Naive B cell (primary cell): ENCODE measurements at regions not wholly inside any gene's neighbourhood (a gene's known extent, or its start where the extent isn't known, plus 50 kb on each side); places are given as distances from the start of the nearest gene placed in this dataset.

Source experiments
- ATAC-seq, 2 donors: fragments of 150-1000 bp; cut with Tn5 transposase; 2 replicates each; pipeline ENCODE4 v1.10.0; 2021; ENCODE audit warnings: low read depth in 2 of 2, mild to moderate bottlenecking in 2 of 2, moderate library complexity in 2 of 2
- DNase-seq: peaks from one replicate; pipeline ENCODE4 v3.0.0; 2022
- H3K27ac Mint-ChIP-seq, 6 donors: one replicate each; pipeline ENCODE4 v1.8.0; 2020 to 2022; ENCODE audit warnings: mild to moderate bottlenecking in 6 of 6, mixed read lengths in 6 of 6, moderate library complexity in 5 of 6, inconsistent platforms in 2 of 6
- H3K27me3 Mint-ChIP-seq, 3 donors: one replicate each; pipeline ENCODE4 v1.8.0; 2021 to 2022; ENCODE audit warnings: mixed read lengths in 3 of 3, mild to moderate bottlenecking in 1 of 3
- H3K36me3 Mint-ChIP-seq, 2 donors: one replicate each; pipeline ENCODE4 v1.8.0; 2020 to 2022; ENCODE audit warnings: mixed read lengths in 2 of 2, inconsistent platforms in 1 of 2, mild to moderate bottlenecking in 1 of 2
- H3K4me1 Mint-ChIP-seq, 3 donors: one replicate each; pipeline ENCODE4 v1.8.0; 2020 to 2022; ENCODE audit warnings: mixed read lengths in 3 of 3, inconsistent platforms in 1 of 3, mild to moderate bottlenecking in 1 of 3, moderate library complexity in 1 of 3
- H3K4me3 Mint-ChIP-seq, 8 donors: one replicate each; pipeline ENCODE4 v1.8.0; 2020 to 2022; ENCODE audit warnings: mild to moderate bottlenecking in 8 of 8, mixed read lengths in 8 of 8, moderate library complexity in 8 of 8, inconsistent platforms in 2 of 8
- H3K9me3 Mint-ChIP-seq, 7 donors: one replicate each; pipeline ENCODE4 v1.8.0; 2020 to 2022; ENCODE audit warnings: mixed read lengths in 7 of 7, mild to moderate bottlenecking in 5 of 7, inconsistent platforms in 2 of 7, moderate library complexity in 1 of 7

DNA sequence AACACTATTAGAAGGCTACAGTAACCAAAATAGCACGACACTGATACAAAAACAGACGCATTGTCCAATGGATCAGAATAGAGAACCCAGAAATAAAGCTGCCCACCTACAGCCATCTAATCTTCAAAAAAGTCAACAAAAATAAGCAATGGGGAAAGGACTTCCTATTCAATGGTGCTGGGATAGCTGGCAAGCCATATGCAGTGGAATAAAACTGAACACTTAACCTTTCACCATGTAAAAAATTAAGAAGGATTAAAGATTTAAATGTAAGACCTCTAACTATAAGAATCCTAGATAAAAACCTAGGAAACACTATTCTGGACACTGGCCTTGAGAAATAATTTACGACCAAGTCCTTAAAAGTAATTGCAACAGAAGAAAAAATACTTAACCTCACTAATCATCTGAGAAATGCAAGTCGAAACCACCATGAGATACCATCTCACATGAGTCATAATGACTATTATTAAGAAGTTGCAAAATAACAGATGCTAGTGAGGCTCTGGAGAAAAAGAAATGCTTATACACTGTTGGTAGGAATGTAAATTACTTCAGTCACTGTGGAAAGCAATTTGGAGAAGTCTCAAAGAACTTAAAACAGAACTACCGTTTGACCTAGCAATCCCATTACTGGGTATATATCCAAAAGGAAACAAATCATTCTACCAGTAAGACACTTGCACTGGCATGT lies 203.3 kb upstream of the CDH9 start:
- Mint-ChIP-seq H3K9me3 (peaks cover 0 to 12% (median 6%) of the 10 kb centered on the region in 7 donors), H3K27ac (no peak overlapping the region), H3K27me3 (no peaks in the 10 kb centered on the region), H3K4me3 (no peak overlapping the region), H3K4me1 (no peaks in the 10 kb centered on the region), H3K36me3 (no peaks in the 10 kb centered on the region)
- ATAC-seq (no peak), DNase-seq (no peak)

DNA sequence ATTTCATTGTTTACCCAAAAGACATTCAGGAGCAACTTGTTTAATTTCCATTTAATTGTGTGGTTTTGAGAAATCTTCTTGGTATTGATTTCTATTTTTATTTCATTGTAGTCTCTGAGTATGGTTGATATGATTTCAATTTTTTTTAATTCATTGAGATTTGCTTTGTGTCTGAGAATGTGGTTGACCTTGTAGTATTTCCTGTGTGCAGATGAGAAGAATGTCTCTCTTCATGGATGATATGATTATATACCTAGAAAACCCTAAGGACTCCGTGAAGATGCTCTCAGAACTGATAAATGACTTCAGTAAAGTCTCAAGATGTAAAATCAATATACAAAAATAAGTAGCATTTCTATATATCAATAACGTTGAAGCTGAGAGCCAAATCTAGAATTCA lies 202.4 kb upstream of the CDH9 start:
- Mint-ChIP-seq H3K27ac (no peak overlapping the region), H3K36me3 (no peaks in the 10 kb centered on the region), H3K27me3 (no peaks in the 10 kb centered on the region), H3K4me3 (no peak overlapping the region), H3K4me1 (no peaks in the 10 kb centered on the region), H3K9me3 (peaks cover 0 to 12% (median 6%) of the 10 kb centered on the region in 7 donors)
- DNase-seq (no peak), ATAC-seq (no peak)

DNA sequence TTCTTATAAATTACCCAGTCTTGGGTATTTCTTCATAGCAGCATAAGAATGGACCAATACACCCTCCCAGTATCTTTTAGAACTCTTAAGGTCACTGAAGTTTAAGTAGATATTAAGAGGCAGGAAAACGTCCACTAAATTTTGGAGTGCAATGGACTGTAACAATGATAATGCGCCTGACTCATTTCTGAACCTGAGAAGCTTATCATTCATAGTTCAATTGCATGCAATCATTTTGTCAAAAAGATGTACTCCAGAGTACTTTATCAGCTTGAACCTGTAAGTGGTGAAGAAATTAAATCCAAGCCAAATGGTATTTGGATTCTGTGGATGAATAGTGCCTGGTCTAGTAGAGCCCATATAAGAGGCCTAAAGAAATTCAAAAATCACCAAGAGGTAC lies 196.5 kb upstream of the CDH9 start:
- no peak overlapping the region for H3K27ac Mint-ChIP-seq
- ATAC-seq (no peak), DNase-seq (no peak)
- H3K27me3 Mint-ChIP-seq: no peaks in the 10 kb centered on the region
- H3K4me1 Mint-ChIP-seq: no peaks in the 10 kb centered on the region
- H3K36me3 Mint-ChIP-seq: no peaks in the 10 kb centered on the region
- H3K9me3 Mint-ChIP-seq: peaks cover 0 to 9% (median 3%) of the 10 kb centered on the region in 7 donors
- no peak overlapping the region for H3K4me3 Mint-ChIP-seq

DNA sequence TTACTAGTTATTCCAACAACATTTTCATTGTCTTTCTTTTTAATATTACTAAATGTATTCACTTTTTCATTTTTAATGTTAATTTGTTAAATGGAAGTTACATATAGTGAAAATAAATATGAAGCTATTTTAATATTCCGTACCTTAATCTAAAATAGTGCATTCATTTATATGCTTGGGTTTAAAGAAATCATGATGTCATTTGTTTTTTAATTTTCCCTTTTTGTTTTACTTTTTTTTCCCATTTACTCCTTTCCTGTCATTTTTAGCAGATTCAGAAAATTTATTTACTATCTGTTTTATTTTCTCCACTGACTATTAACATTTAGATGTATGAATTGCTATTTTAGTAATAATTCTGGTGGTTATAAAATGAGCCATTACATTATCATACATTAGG lies 183.0 kb upstream of the CDH9 start:
- ATAC-seq (no peak), DNase-seq (no peak)
- no peaks in the 10 kb centered on the region for H3K36me3 Mint-ChIP-seq
- no peak overlapping the region for H3K27ac Mint-ChIP-seq
- no peaks in the 10 kb centered on the region for H3K4me1 Mint-ChIP-seq
- H3K9me3 Mint-ChIP-seq: peaks cover 0 to 16% (median 7%) of the 10 kb centered on the region in 7 donors
- H3K27me3 Mint-ChIP-seq: no peaks in the 10 kb centered on the region
- H3K4me3 Mint-ChIP-seq: no peak overlapping the region

DNA sequence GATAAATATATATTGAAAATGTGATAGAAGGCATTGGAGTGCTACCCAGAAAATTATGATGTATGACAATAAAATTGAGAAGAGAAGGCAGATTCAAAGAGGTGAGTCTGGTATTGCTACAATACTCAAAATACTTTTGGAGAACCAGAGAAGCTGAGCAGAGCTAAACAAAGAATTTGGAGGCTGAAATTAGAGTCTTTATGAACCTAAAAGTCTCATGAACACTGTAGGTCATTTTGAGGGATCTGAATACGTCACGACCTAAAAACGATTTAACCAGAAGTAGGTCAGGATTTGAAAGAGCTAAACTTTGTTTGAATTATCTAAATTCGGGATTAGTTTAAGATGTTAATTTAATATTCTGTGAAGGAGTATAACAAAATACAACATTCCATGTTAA lies 182.4 kb upstream of the CDH9 start:
- ATAC-seq: no peak
- Mint-ChIP-seq H3K4me1 (no peaks in the 10 kb centered on the region), H3K36me3 (no peaks in the 10 kb centered on the region), H3K4me3 (no peak overlapping the region), H3K9me3 (peaks cover 0 to 16% (median 7%) of the 10 kb centered on the region in 7 donors), H3K27me3 (no peaks in the 10 kb centered on the region), H3K27ac (no peak overlapping the region)
- no peak for DNase-seq

DNA sequence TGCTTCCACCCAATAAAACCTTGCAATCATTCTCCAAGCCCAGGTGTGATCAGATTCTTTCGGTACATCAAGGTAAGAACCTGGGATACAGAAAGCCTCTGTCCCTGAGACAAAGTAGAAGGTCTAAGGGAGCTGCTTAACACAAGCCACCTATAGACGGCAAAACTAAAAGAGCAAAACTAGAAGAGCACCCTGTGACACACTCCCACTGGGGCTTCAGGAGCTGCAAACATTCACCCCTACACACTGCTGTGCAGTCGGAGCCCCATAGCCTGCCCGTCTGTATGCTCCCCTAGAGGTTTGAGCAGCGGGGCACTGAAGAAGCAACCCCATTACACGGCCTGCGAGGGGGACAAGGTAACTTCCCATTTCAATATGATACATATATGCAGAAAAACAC lies 179.6 kb upstream of the CDH9 start:
- no peak for ATAC-seq
- no peak overlapping the region for H3K27ac Mint-ChIP-seq
- no peaks in the 10 kb centered on the region for H3K27me3 Mint-ChIP-seq
- H3K36me3 Mint-ChIP-seq: no peaks in the 10 kb centered on the region
- no peak for DNase-seq
- H3K9me3 Mint-ChIP-seq: peaks cover 0 to 15% (median 5%) of the 10 kb centered on the region in 7 donors
- no peak overlapping the region for H3K4me3 Mint-ChIP-seq
- no peaks in the 10 kb centered on the region for H3K4me1 Mint-ChIP-seq

DNA sequence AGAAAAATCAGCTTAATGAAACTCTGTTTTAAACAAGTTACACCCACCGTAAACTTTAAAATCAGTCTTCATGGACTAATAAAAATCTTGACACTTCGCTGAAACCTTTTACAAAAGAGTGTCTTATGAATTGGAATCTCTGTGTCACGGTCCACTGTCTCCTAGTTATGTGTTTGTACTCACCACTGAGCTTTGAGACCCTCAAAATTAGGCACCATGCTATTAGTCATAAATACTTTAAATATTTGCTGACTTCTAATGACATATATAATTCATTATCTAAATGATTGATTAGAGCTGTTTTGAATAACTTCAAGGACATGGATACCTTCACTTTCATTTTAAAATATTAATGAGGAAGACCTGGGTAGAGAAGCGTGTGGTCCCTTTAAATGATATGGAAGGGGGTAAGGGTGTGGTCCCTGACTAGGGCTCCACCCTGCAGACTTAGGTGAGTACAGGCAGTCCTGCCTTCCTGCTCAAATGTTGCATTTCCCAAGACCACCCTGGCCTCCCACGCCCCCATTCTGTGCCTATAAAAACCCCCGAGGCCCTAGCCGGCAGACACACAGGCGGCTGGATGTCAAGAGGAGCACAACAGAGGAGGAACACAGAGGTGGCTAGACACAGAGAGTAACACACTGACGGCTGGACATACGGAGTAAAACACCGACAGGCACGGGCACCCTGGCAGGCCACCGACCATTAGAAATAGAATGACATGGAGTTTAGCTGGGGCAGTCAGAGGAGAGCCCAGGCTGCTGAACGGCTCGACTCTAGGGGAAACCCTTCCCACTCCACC lies 179.0 kb upstream of the CDH9 start:
- no peaks in the 10 kb centered on the region for H3K36me3 Mint-ChIP-seq
- peaks cover 0 to 11% (median 5%) of the 10 kb centered on the region in 7 donors for H3K9me3 Mint-ChIP-seq
- ATAC-seq (no peak), DNase-seq (no peak)
- H3K4me1 Mint-ChIP-seq: no peaks in the 10 kb centered on the region
- no peak overlapping the region for H3K4me3 Mint-ChIP-seq
- H3K27me3 Mint-ChIP-seq: no peaks in the 10 kb centered on the region
- no peak overlapping the region for H3K27ac Mint-ChIP-seq

DNA sequence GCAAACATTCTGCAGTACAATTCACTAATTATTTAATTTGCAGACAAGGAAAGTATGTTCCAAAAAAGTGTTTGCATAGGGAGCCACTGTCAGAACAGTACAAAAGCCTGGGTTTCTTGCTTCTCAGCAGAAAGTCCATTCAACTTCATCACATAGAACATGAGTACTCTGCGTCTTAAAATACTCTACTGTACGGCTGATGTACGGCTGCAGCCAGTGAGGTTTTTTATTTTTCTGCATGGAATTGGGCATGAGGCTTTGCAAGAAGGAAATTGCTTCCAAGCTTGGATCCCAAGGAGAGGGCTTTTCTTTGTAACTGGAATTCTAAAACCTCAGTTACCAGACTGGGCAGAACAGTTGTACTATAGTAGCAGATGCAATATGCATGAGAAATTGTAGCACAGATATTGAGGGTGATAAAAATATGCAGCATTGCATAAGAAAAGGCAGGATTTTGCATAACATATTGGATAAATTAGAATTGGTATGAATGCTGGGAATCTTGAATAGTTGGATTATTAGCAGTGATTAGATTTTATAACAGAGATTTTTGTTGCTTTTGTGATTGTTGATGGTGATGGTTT lies 178.1 kb upstream of the CDH9 start:
- no peak for ATAC-seq
- no peaks in the 10 kb centered on the region for H3K27me3 Mint-ChIP-seq
- no peaks in the 10 kb centered on the region for H3K4me1 Mint-ChIP-seq
- no peak overlapping the region for H3K27ac Mint-ChIP-seq
- no peaks in the 10 kb centered on the region for H3K36me3 Mint-ChIP-seq
- no peak for DNase-seq
- peaks cover 0 to 11% (median 5%) of the 10 kb centered on the region in 7 donors for H3K9me3 Mint-ChIP-seq
- no peak overlapping the region for H3K4me3 Mint-ChIP-seq

DNA sequence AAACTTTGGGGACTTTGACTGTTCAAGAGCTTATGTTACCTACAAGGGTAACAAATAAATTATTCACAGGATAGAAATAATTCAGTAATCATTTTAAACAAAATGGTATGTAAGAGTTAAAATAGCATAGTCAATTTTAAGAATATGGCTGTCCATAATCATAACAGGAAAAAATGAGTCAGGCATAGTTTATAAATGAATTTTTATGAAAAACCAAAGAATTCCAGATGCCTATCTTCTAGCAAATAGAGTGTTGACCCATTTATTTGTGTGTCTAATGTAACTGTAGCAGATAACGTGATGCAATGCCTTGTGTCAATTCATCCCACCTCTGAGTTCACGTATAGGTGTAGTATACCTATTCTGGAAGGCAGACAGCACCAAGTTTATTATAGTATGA lies 169.7 kb upstream of the CDH9 start:
- Mint-ChIP-seq H3K9me3 (peaks cover 5 to 23% (median 17%) of the 10 kb centered on the region in 7 donors), H3K27ac (no peak overlapping the region), H3K36me3 (no peaks in the 10 kb centered on the region), H3K4me3 (no peak overlapping the region), H3K4me1 (no peaks in the 10 kb centered on the region), H3K27me3 (no peaks in the 10 kb centered on the region)
- DNase-seq: no peak
- no peak for ATAC-seq

DNA sequence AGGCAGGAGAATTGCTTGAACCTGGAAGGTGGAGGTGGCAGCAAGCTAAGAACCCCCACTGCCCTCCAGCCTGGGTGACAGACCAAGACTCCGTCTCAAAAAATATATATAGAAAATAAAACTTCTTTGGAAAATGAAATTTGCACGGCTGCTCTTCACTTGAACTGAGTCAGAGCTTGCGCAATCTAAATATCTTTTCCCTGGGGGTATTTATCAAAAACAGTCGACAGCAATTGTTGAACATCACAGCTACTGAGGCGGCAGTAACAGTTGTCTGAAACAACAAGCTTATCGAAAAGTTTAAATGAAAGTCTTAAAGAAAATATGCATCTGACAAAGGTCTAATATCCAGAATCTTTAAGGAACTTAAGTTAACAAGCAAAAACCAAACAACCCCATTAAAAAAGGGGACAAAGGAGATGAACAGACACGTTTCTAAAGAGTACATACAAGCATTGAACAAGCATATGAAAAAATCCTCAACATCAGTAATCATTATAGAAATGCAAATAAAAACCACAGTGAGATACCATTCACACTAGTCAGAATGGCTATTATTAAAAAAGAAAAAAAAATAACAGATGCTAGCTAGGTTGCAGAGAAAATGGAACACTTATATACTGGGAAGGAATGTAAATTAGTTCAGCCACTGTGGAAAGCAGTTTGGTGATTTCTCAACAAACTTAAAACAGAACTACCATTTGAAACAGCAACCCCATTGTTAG lies 153.6 kb upstream of the CDH9 start:
- H3K27me3 Mint-ChIP-seq: no peaks in the 10 kb centered on the region
- no peak overlapping the region for H3K27ac Mint-ChIP-seq
- no peaks in the 10 kb centered on the region for H3K36me3 Mint-ChIP-seq
- ATAC-seq (no peak), DNase-seq (no peak)
- peaks cover 0 to 12% (median 3%) of the 10 kb centered on the region in 7 donors for H3K9me3 Mint-ChIP-seq
- no peaks in the 10 kb centered on the region for H3K4me1 Mint-ChIP-seq
- H3K4me3 Mint-ChIP-seq: no peak overlapping the region

DNA sequence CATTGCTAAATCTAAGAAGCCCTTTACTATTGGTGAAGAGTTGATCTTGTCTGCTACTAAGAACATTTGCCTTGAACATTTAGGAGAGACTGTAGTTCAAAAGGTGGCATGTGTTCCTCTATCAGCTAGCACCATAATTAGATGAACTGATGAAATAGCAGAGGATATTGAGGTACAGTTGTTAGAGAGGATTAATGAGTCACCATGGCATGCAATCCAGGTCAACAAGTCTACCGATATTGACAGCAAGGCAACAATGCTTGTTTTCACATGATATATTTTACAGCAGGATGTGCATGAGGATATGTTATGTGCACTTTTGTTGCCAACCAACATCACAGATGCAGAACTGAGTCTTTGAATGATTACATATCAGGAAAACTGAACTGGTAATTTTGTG lies 134.3 kb upstream of the CDH9 start:
- H3K4me3 Mint-ChIP-seq: no peak overlapping the region
- H3K36me3 Mint-ChIP-seq: no peaks in the 10 kb centered on the region
- H3K27ac Mint-ChIP-seq: no peak overlapping the region
- no peaks in the 10 kb centered on the region for H3K27me3 Mint-ChIP-seq
- H3K9me3 Mint-ChIP-seq: peaks cover 0 to 9% (median 2%) of the 10 kb centered on the region in 7 donors
- no peaks in the 10 kb centered on the region for H3K4me1 Mint-ChIP-seq
- ATAC-seq (no peak), DNase-seq (no peak)

DNA sequence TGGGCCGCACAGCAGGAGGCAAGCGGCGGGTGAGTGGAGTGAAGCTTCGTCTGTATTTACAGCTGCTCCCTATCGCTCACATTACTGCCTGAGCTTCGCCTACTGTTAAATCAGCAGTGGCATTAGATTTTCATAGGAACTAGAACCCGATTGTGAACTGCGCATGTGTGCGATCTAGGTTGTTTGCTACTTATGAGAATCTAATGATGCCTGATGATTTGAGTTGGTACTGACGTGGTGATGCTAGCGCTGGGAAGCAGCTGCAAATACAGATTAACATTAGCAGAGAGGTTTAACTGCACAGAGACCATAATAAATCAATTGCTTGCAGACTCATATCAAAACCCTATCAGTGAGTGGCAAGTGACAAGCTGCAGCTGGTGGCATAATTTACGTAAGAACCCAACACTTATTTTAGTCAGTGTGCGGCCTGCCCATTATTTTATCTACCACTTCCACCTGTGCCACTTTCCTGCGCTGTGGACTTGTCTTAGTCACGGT lies 133.4 kb upstream of the CDH9 start:
- Mint-ChIP-seq H3K9me3 (peaks cover 0 to 8% (median 2%) of the 10 kb centered on the region in 7 donors), H3K27ac (no peak overlapping the region), H3K36me3 (no peaks in the 10 kb centered on the region), H3K4me3 (no peak overlapping the region), H3K4me1 (no peaks in the 10 kb centered on the region), H3K27me3 (no peaks in the 10 kb centered on the region)
- ATAC-seq: no peak
- DNase-seq: no peak

DNA sequence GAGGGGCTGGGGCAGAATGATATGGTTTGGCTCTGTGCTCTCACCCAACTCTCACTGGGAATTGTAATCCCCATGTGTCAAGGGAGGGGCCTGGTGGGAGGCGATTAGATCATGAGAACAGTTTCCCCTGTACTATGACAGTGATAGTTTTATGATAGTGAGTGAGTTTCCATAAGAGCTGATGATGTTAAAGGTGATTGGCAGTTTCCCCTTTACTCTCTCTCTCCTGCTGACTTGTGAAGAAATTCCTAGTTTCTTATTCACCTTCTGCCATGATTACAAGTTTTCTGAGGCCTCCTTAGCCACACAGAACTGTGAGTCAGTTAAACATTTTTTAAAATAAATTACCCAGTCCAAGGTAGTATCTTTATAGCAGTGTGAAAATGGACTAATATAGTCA lies 120.4 kb upstream of the CDH9 start:
- H3K27me3 Mint-ChIP-seq: no peaks in the 10 kb centered on the region
- H3K4me3 Mint-ChIP-seq: no peak overlapping the region
- H3K9me3 Mint-ChIP-seq: peaks cover 10 to 38% (median 14%) of the 10 kb centered on the region in 7 donors
- peaks cover 0 to 9% of the 10 kb centered on the region in 2 donors for H3K36me3 Mint-ChIP-seq
- no peak for ATAC-seq
- no peak for DNase-seq
- no peaks in the 10 kb centered on the region for H3K4me1 Mint-ChIP-seq
- H3K27ac Mint-ChIP-seq: no peak overlapping the region
